ENCODE measurements at regions not wholly inside any gene's neighbourhood (a gene's known extent, or its start where the extent isn't known, plus 50 kb on each side); places are given as distances from the start of the nearest gene placed in this dataset.

GRCh38 chr6:14693301-14694192, 552.3 kb upstream of the JARID2 start:
- no peak for TF ChIP-seq CTCF (IDR thresholded peaks at IDR 0.05; ENCODE audit: extremely low read depth, insufficient read depth, missing control alignments)
- no peak for DNase-seq (ENCODE audit: low spot score)
- in situ Hi-C loops (cut with MboI; ENCODE audit: low pct_unique_long_range_greater_than_20kb, low sequenced_read_pairs, unreplicated experiment): no loop called here

- DNase-seq (ENCODE audit: low spot score): no peak
- in situ Hi-C loops (cut with MboI; ENCODE audit: low pct_unique_long_range_greater_than_20kb, low sequenced_read_pairs, unreplicated experiment): no loop called here
- TF ChIP-seq CTCF (IDR thresholded peaks at IDR 0.05; ENCODE audit: extremely low read depth, insufficient read depth, missing control alignments): no peak
Measured at GRCh38 chr6:14694308-14694707, 551.6 kb upstream of the JARID2 start.

- in situ Hi-C loops (cut with MboI; ENCODE audit: low pct_unique_long_range_greater_than_20kb, low sequenced_read_pairs, unreplicated experiment): no loop called here
- no peak for TF ChIP-seq CTCF (IDR thresholded peaks at IDR 0.05; ENCODE audit: extremely low read depth, insufficient read depth, missing control alignments)
- no peak for DNase-seq (ENCODE audit: low spot score)
Measured at GRCh38 chr6:14695579-14695978, 550.3 kb upstream of the JARID2 start.

- DNase-seq (ENCODE audit: low spot score): no peak
- in situ Hi-C loops (cut with MboI; ENCODE audit: low pct_unique_long_range_greater_than_20kb, low sequenced_read_pairs, unreplicated experiment): no loop called here
- no peak for TF ChIP-seq CTCF (IDR thresholded peaks at IDR 0.05; ENCODE audit: extremely low read depth, insufficient read depth, missing control alignments)
Measured at GRCh38 chr6:14696367-14696766, 549.5 kb upstream of the JARID2 start.

GRCh38 chr6:14697427-14697826, 548.4 kb upstream of the JARID2 start:
- no peak for DNase-seq (ENCODE audit: low spot score)
- in situ Hi-C loops (cut with MboI; ENCODE audit: low pct_unique_long_range_greater_than_20kb, low sequenced_read_pairs, unreplicated experiment): no loop called here
- no peak for TF ChIP-seq CTCF (IDR thresholded peaks at IDR 0.05; ENCODE audit: extremely low read depth, insufficient read depth, missing control alignments)

GRCh38 chr6:14699803-14700601, 545.9 kb upstream of the JARID2 start:
- TF ChIP-seq CTCF (IDR thresholded peaks at IDR 0.05; ENCODE audit: extremely low read depth, insufficient read depth, missing control alignments): no peak
- in situ Hi-C loops (cut with MboI; ENCODE audit: low pct_unique_long_range_greater_than_20kb, low sequenced_read_pairs, unreplicated experiment): no loop called here
- no peak for DNase-seq (ENCODE audit: low spot score)

Data from GM13977 (cell line).